B cell (primary cell): ENCODE measurements at regions not wholly inside any gene's neighbourhood (a gene's known extent, or its start where the extent isn't known, plus 50 kb on each side); places are given as distances from the start of the nearest gene placed in this dataset.

ENCODE experiments used
- ATAC-seq: fragments of 200-7000 bp; cut with Tn5 transposase; one replicate; pipeline ENCODE4 v1.10.0; 2021; ENCODE audit warnings: low read depth, mild to moderate bottlenecking, moderate number of reproducible peaks, moderate library complexity
- CTCF ChIA-PET: fragments of 350-600 bp; sonication (Branson Sonifier 250); formaldehyde crosslinking; loops from one replicate; lab custom pipeline; 2021; ENCODE audit warnings: antibody characterized with exemption, inconsistent platforms; lab: Charles Lee
- POLR2A ChIA-PET: fragments of 350-600 bp; sonication (Branson Sonifier 250); formaldehyde crosslinking; loops from one replicate; lab custom pipeline; 2021; ENCODE audit warnings: antibody characterized with exemption; lab: Charles Lee
- DNase-seq: peaks from one replicate; pipeline ENCODE4 v3.0.0; 2013
- H2AFZ ChIP-seq: 2 replicates; pipeline ENCODE4 v1.6.1; 2012; ENCODE audit warnings: mild to moderate bottlenecking, low read depth, low read length; ENCODE audit not compliant: insufficient read depth, poor library complexity, severe bottlenecking
- H3K27ac ChIP-seq, 2 donors: 1 replicate in 1 of 2; 2 replicates in 1 of 2; pipeline ENCODE4 v1.5.1; 2012 to 2013; ENCODE audit warnings: low read length in 2 of 2, mild to moderate bottlenecking in 2 of 2, moderate library complexity in 1 of 2
- H3K27me3 ChIP-seq, 4 experiments: fragments of 200-600 bp in 1 of 4; sonication (generic) in 1 of 4; replicated peaks in 1 of 4; 1 replicate in 2 of 4; 2 replicates in 2 of 4; pipeline versions ENCODE4 v1.6.1 to v1.7.0; 2013 to 2016; ENCODE audit warnings: low read length in 3 of 4, mild to moderate bottlenecking in 2 of 4, mixed read lengths in 1 of 4, moderate library complexity in 1 of 4; ENCODE audit not compliant: insufficient read depth in 4 of 4, control insufficient read depth in 3 of 4; ENCODE audit errors: control extremely low read depth in 1 of 4
- H3K36me3 ChIP-seq, 2 experiments: replicated peaks in 1 of 2; 1 replicate in 1 of 2; 2 replicates in 1 of 2; pipeline versions ENCODE4 v1.6.1 to v1.7.1; 2013; ENCODE audit warnings: low read length in 1 of 2; ENCODE audit not compliant: insufficient read depth in 2 of 2, control insufficient read depth in 1 of 2; ENCODE audit errors: control extremely low read depth in 1 of 2, extremely low read depth in 1 of 2
- H3K4me1 ChIP-seq, 2 donors: fragments of 200-600 bp in 1 of 2; sonication (generic) in 1 of 2; 1 replicate in 1 of 2; 2 replicates in 1 of 2; pipeline versions ENCODE4 v1.5.1 to v1.6.1; 2013 to 2017; ENCODE audit warnings: low read length in 2 of 2; ENCODE audit not compliant: control insufficient read depth in 2 of 2, insufficient read depth in 2 of 2
- H3K4me2 ChIP-seq: replicated peaks from 2 replicates; pipeline ENCODE3; 2012; ENCODE audit warnings: mild to moderate bottlenecking, low read depth, low read length; ENCODE audit not compliant: poor library complexity, severe bottlenecking
- H3K4me3 ChIP-seq, 5 experiments: fragments of 200-600 bp in 1 of 5; sonication (generic) in 1 of 5; 1 replicate in 3 of 5; 2 replicates in 2 of 5; pipeline versions ENCODE4 v1.5.1 to v1.7.0; 2011 to 2016; ENCODE audit warnings: low read length in 4 of 5, mild to moderate bottlenecking in 4 of 5, low read depth in 2 of 5, control low read depth in 1 of 5, moderate library complexity in 1 of 5; ENCODE audit not compliant: insufficient read depth in 1 of 5; ENCODE audit errors: control extremely low read depth in 1 of 5, extremely low read depth in 1 of 5
- H3K79me2 ChIP-seq: fragments of 200-600 bp; sonication (generic); one replicate; pipeline ENCODE4 v1.6.0; 2016; ENCODE audit warnings: low read length; ENCODE audit not compliant: control insufficient read depth, insufficient read depth
- H3K9ac ChIP-seq: fragments of 200-600 bp; sonication (generic); 2 replicates; pipeline ENCODE4 v1.6.1; 2017; ENCODE audit warnings: mild to moderate bottlenecking, low read length, moderate library complexity
- H3K9me3 ChIP-seq, 3 donors: one replicate each; pipeline versions ENCODE4 v1.6.1 to v1.7.1; 2013; ENCODE audit warnings: low read length in 2 of 3; ENCODE audit not compliant: control insufficient read depth in 2 of 3, insufficient read depth in 1 of 3; ENCODE audit errors: control extremely low read depth in 1 of 3
- H4K20me1 ChIP-seq: 2 replicates; pipeline ENCODE4 v1.6.0; 2012; ENCODE audit warnings: mild to moderate bottlenecking, low read length; ENCODE audit not compliant: insufficient read depth, control insufficient read depth, poor library complexity, severe bottlenecking
- H3K27ac Mint-ChIP-seq: one replicate; pipeline ENCODE4 v1.8.0; 2021; ENCODE audit warnings: mixed read lengths
- H3K27me3 Mint-ChIP-seq: one replicate; pipeline ENCODE4 v1.8.0; 2021; ENCODE audit warnings: mixed read lengths
- H3K4me1 Mint-ChIP-seq: one replicate; pipeline ENCODE4 v1.8.0; 2021; ENCODE audit warnings: mixed read lengths
- H3K4me3 Mint-ChIP-seq: one replicate; pipeline ENCODE4 v1.8.0; 2021; ENCODE audit warnings: mixed read lengths
- H3K9me3 Mint-ChIP-seq: one replicate; pipeline ENCODE4 v1.8.0; 2022; ENCODE audit warnings: mixed read lengths; ENCODE audit not compliant: insufficient read depth
- CTCF ChIP-seq: fragments of 200-600 bp; IDR thresholded peaks from one replicate; pipeline ENCODE4 v1.8.0; 2022; ENCODE audit warnings: antibody characterized with exemption, mild to moderate bottlenecking
- EZH2 ChIP-seq: IDR thresholded peaks from 2 replicates; pipeline ENCODE4 v1.6.1; 2012; ENCODE audit warnings: borderline replicate concordance, low read depth, mild to moderate bottlenecking, moderate library complexity, low read length; ENCODE audit not compliant: insufficient read depth, poor library complexity, severe bottlenecking
- WGBS: methylation state at CpG from one replicate; pipeline ENCODE4 v1.1.5; 2013; ENCODE audit warnings: missing lambda C conversion rate; ENCODE audit not compliant: insufficient coverage; 5-methylcytosine and 5-hydroxymethylcytosine counted together
- intact Hi-C: fragments of 100-400 bp; cut with micrococcal nuclease; formaldehyde crosslinking; loops from one replicate; pipeline ENCODE4 v1.10.0; 2022

- H3K9me3 ChIP-seq = no peaks in the 10 kb centered on the region
- no peak overlapping the region for H3K9ac ChIP-seq
- H3K27ac ChIP-seq = no peak overlapping the region
- peaks cover 11% of the 10 kb centered on the region for H3K9me3 Mint-ChIP-seq
- no peak overlapping the region for H3K27ac Mint-ChIP-seq
- intact Hi-C loops = no loop called here
- no peak overlapping the region for H3K4me2 ChIP-seq
- no peak overlapping the region for H3K4me3 ChIP-seq
- H3K79me2 ChIP-seq = no peaks in the 10 kb centered on the region
- no peak overlapping the region for H3K4me3 Mint-ChIP-seq
- no peaks in the 10 kb centered on the region for H4K20me1 ChIP-seq
- WGBS = 0% methylated on average over 1 of the region's 1 CpG
- H2AFZ ChIP-seq = no peak overlapping the region
- DNase-seq (no peak), ATAC-seq (no peak)
- ChIA-PET POLR2A (no interaction called here), CTCF (no interaction called here)
- H3K36me3 ChIP-seq = no peaks in the 10 kb centered on the region
- peaks cover 1% of the 10 kb centered on the region for H3K4me1 Mint-ChIP-seq
- no peaks in the 10 kb centered on the region for H3K27me3 ChIP-seq
- no peaks in the 10 kb centered on the region for H3K4me1 ChIP-seq
- H3K27me3 Mint-ChIP-seq = peaks cover 3% of the 10 kb centered on the region
- no peak for TF ChIP-seq EZH2
- no peak for TF ChIP-seq CTCF
Measured at GRCh38 chr12:25806271-25806670, 152.2 kb upstream of the RASSF8 start.

- Histone ChIP-seq H3K4me2 (no peak overlapping the region), H3K27ac (no peak overlapping the region), H2AFZ (no peak overlapping the region), H3K79me2 (no peaks in the 10 kb centered on the region), H3K9ac (no peak overlapping the region), H3K36me3 (no peaks in the 10 kb centered on the region), H3K4me1 (no peaks in the 10 kb centered on the region), H4K20me1 (no peaks in the 10 kb centered on the region), H3K9me3 (no peaks in the 10 kb centered on the region), H3K4me3 (no peak overlapping the region), H3K27me3 (no peaks in the 10 kb centered on the region)
- Mint-ChIP-seq H3K27me3 (peaks cover 3% of the 10 kb centered on the region), H3K4me1 (peaks cover 1% of the 10 kb centered on the region), H3K9me3 (peaks cover 10% of the 10 kb centered on the region), H3K27ac (no peak overlapping the region), H3K4me3 (no peak overlapping the region)
- DNase-seq = no peak
- no peak for ATAC-seq
- TF ChIP-seq EZH2 (no peak), CTCF (no peak)
- intact Hi-C loops = no loop called here
- ChIA-PET CTCF (no interaction called here), POLR2A (no interaction called here)
Measured at GRCh38 chr12:25808604-25809003, 149.9 kb upstream of the RASSF8 start.
